ENCODE measurements at regions not wholly inside any gene's neighbourhood (a gene's known extent, or its start where the extent isn't known, plus 50 kb on each side); places are given as distances from the start of the nearest gene placed in this dataset.

DNA sequence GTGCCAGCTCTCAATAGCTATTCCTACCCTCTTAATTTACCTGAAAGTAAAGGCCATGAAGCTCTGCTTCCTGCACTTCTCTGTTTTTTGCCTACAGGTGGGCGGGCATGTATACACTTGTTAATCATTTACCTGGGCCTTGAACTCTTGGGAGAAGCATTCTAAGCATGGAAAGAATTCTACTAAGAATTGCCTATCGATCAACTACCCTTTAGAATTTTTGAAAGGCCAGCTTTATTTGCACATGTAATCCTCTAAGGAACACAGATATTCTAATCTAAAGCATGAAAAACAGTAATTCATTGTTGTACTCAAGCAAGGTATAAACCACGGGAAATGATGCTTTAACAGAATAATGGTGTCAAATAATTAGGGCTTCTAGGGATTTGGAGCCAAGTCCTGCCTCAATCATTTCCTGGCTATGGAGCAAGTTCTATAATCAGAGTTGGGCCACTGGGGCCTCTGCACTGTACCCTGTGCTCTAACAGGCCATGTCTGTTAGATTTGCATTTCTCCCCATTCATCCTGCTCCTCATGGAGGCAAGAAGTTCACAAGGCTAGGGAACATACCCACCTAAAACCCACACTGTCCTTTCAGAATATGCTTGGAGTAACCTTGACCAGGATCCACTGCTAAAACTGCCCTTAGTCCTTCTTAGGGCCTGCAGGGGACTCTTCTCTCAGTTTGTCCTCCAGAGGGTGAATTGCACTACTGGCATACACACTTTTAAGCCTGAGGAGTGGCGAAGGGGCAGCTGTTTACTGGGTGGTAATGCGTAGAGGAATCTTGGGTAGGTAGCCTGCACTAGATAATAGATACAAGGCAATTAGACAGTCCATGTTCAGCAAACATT, 276.4 kb upstream of the JAG1 start:
- DNase-seq = no peak
- Histone ChIP-seq H3K4me3 (ENCODE audit: low read length) (no peak overlapping the region), H3K36me3 (ENCODE audit: insufficient read depth, low read length) (no peaks in the 10 kb centered on the region), H3K27me3 (ENCODE audit: control insufficient read depth in 1 of 2, insufficient read depth in 2 of 2, low read length in 2 of 2) (no peaks in the 10 kb centered on the region), H3K4me1 (ENCODE audit: insufficient read depth, low read length) (no peaks in the 10 kb centered on the region), H3K27ac (ENCODE audit: low read depth in 1 of 2, low read length in 2 of 2) (no peak overlapping the region), H3K9me3 (ENCODE audit: control insufficient read depth in 1 of 2, insufficient read depth in 1 of 2, low read length in 2 of 2) (peaks cover 0 to 3% of the 10 kb centered on the region in 2 experiments)
- POLR2A ChIA-PET = no interaction called here
- Mint-ChIP-seq H3K36me3 (ENCODE audit: low read depth) (no peaks in the 10 kb centered on the region), H3K27ac (no peak overlapping the region), H3K9me3 (no peaks in the 10 kb centered on the region), H3K4me1 (ENCODE audit: low read depth) (no peaks in the 10 kb centered on the region), H3K4me3 (no peak overlapping the region), H3K27me3 (no peaks in the 10 kb centered on the region)
- CTCF ChIA-PET = interaction anchor here (0.7 kb wide), 1 partner anchor 25 kb away, joined by 3 read pairs; no protein-coding TSS in a partner anchor
- TF ChIP-seq, protein P1, sequence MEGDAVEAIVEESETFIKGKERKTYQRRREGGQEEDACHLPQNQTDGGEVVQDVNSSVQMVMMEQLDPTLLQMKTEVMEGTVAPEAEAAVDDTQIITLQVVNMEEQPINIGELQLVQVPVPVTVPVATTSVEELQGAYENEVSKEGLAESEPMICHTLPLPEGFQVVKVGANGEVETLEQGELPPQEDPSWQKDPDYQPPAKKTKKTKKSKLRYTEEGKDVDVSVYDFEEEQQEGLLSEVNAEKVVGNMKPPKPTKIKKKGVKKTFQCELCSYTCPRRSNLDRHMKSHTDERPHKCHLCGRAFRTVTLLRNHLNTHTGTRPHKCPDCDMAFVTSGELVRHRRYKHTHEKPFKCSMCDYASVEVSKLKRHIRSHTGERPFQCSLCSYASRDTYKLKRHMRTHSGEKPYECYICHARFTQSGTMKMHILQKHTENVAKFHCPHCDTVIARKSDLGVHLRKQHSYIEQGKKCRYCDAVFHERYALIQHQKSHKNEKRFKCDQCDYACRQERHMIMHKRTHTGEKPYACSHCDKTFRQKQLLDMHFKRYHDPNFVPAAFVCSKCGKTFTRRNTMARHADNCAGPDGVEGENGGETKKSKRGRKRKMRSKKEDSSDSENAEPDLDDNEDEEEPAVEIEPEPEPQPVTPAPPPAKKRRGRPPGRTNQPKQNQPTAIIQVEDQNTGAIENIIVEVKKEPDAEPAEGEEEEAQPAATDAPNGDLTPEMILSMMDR (IDR thresholded peaks at IDR 0.05) = no peak
- ATAC-seq (ENCODE audit: poor library complexity) = no peak
- intact Hi-C loops (cut with DNase I, micrococcal nuclease) = no loop called here

DNA sequence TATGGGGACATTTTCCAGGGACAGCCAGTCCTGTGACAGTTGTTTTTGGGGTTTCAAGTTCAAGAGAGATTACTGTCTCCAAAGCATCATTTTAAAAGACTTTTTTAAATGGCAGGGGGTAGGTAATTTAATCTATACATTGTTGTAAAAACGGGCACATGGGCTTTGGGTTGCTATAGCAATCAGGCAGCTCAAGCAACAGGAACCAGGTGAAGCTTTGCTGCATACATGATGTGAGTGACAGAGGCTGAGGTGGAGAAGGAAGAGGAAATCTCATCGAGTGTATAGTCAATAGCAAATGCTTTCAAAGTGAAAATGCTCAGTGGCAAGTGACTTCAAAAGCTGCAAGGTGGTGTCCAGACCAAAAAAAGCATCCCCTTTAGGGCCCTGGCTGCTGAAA, 277.4 kb upstream of the JAG1 start:
- TF ChIP-seq, protein P1 (IDR thresholded peaks at IDR 0.05) = no peak
- H3K9me3 Mint-ChIP-seq = no peaks in the 10 kb centered on the region
- no peaks in the 10 kb centered on the region for H3K27me3 Mint-ChIP-seq
- H3K4me3 Mint-ChIP-seq = no peak overlapping the region
- H3K27ac Mint-ChIP-seq = no peak overlapping the region
- H3K36me3 Mint-ChIP-seq (ENCODE audit: low read depth) = no peaks in the 10 kb centered on the region
- Histone ChIP-seq H3K27ac (ENCODE audit: low read depth in 1 of 2, low read length in 2 of 2) (no peak overlapping the region), H3K4me1 (ENCODE audit: insufficient read depth, low read length) (no peaks in the 10 kb centered on the region), H3K27me3 (ENCODE audit: control insufficient read depth in 1 of 2, insufficient read depth in 2 of 2, low read length in 2 of 2) (no peaks in the 10 kb centered on the region), H3K4me3 (ENCODE audit: low read length) (no peak overlapping the region), H3K9me3 (ENCODE audit: control insufficient read depth in 1 of 2, insufficient read depth in 1 of 2, low read length in 2 of 2) (peaks cover 0 to 3% of the 10 kb centered on the region in 2 experiments), H3K36me3 (ENCODE audit: insufficient read depth, low read length) (no peaks in the 10 kb centered on the region)
- intact Hi-C loops (cut with DNase I, micrococcal nuclease) = no loop called here
- no peaks in the 10 kb centered on the region for H3K4me1 Mint-ChIP-seq (ENCODE audit: low read depth)
- no peak for DNase-seq
- ChIA-PET POLR2A (no interaction called here), CTCF (interaction anchor here (0.6 kb wide), 1 partner anchor 149 kb away, joined by 3 read pairs; no protein-coding TSS in a partner anchor)
- no peak for ATAC-seq (ENCODE audit: poor library complexity)

DNA sequence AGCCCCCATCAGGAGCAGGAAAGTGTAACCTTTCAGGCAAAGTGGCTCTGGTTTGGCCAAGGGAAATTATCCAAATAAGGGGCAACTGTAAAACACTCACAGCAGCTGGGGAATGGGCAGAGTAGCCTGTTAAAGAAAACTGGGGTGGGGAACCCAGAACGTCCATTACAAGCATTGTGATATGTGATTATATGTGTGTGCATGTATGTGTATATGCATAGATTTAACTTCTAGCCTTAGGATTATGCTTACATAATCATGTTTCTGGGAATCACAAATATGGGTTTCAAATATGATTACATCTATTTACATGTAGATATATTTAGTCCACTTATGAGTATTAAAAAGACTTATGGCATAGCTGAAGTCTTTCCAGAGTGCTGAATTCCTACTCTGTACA, 278.1 kb upstream of the JAG1 start:
- CTCF ChIA-PET = interaction anchor here (0.6 kb wide), 1 partner anchor 148 kb away, joined by 3 read pairs; no protein-coding TSS in a partner anchor
- POLR2A ChIA-PET = no interaction called here
- no peak overlapping the region for H3K4me3 ChIP-seq (ENCODE audit: low read length)
- H3K27me3 ChIP-seq (ENCODE audit: control insufficient read depth in 1 of 2, insufficient read depth in 2 of 2, low read length in 2 of 2) = no peaks in the 10 kb centered on the region
- no peaks in the 10 kb centered on the region for H3K36me3 Mint-ChIP-seq (ENCODE audit: low read depth)
- H3K27ac ChIP-seq (ENCODE audit: low read depth in 1 of 2, low read length in 2 of 2) = no peak overlapping the region
- TF ChIP-seq, protein P1 (IDR thresholded peaks at IDR 0.05) = no peak
- no peaks in the 10 kb centered on the region for H3K4me1 Mint-ChIP-seq (ENCODE audit: low read depth)
- intact Hi-C loops (cut with DNase I, micrococcal nuclease) = no loop called here
- ATAC-seq (ENCODE audit: poor library complexity) (no peak), DNase-seq (no peak)
- H3K4me3 Mint-ChIP-seq = no peak overlapping the region
- H3K27ac Mint-ChIP-seq = no peak overlapping the region
- H3K36me3 ChIP-seq (ENCODE audit: insufficient read depth, low read length) = no peaks in the 10 kb centered on the region
- no peaks in the 10 kb centered on the region for H3K9me3 Mint-ChIP-seq
- H3K9me3 ChIP-seq (ENCODE audit: control insufficient read depth in 1 of 2, insufficient read depth in 1 of 2, low read length in 2 of 2) = peaks cover 0 to 3% of the 10 kb centered on the region in 2 experiments
- no peaks in the 10 kb centered on the region for H3K27me3 Mint-ChIP-seq
- H3K4me1 ChIP-seq (ENCODE audit: insufficient read depth, low read length) = no peaks in the 10 kb centered on the region

All from CD4-positive, alpha-beta T cell (primary cell).